ENCODE measurements at regions not wholly inside any gene's neighbourhood (a gene's known extent, or its start where the extent isn't known, plus 50 kb on each side); places are given as distances from the start of the nearest gene placed in this dataset.
"Not testable (repeated sequence)": the region's sequence is repeated elsewhere in the genome, so short reads cannot be mapped to it uniquely, and the experiment has no call there.

DNA sequence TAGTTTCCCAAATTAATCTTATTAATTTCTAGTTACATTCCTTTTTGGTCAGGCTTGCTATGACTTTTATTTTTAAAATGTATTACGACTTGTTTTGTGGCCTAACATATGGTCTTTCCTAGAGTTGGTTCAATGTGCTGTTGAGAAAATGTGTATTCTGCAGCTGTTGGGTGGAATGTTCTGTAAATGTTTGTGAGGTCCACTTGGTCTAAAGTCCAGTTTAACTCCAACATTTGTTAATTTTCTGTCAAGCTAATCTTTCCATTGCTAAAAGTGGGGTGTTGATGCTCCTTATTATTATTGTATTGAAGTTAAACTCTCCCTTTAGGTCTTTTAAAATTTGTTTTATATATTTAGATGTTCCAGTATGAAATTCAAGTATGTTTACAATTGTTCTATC, 1010.8 kb upstream of the EDIL3 start:
- peaks cover 0 to 5% of the 10 kb centered on the region in 2 donors for H3K9me3 ChIP-seq
- H3K27ac ChIP-seq: no peak overlapping the region
- no peak for DNase-seq (ENCODE audit: low spot score)
- no peaks in the 10 kb centered on the region for H3K27me3 ChIP-seq
- H3K4me1 ChIP-seq: no peaks in the 10 kb centered on the region
- no peaks in the 10 kb centered on the region for H3K36me3 ChIP-seq
- H3K4me3 ChIP-seq: no peak overlapping the region
- TF ChIP-seq, protein P1, sequence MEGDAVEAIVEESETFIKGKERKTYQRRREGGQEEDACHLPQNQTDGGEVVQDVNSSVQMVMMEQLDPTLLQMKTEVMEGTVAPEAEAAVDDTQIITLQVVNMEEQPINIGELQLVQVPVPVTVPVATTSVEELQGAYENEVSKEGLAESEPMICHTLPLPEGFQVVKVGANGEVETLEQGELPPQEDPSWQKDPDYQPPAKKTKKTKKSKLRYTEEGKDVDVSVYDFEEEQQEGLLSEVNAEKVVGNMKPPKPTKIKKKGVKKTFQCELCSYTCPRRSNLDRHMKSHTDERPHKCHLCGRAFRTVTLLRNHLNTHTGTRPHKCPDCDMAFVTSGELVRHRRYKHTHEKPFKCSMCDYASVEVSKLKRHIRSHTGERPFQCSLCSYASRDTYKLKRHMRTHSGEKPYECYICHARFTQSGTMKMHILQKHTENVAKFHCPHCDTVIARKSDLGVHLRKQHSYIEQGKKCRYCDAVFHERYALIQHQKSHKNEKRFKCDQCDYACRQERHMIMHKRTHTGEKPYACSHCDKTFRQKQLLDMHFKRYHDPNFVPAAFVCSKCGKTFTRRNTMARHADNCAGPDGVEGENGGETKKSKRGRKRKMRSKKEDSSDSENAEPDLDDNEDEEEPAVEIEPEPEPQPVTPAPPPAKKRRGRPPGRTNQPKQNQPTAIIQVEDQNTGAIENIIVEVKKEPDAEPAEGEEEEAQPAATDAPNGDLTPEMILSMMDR (IDR thresholded peaks at IDR 0.05): no peak

GRCh38 chr5:85397451-85397850, 1012.8 kb upstream of the EDIL3 start:
- Histone ChIP-seq H3K27ac (no peak overlapping the region), H3K4me3 (no peak overlapping the region), H3K36me3 (no peaks in the 10 kb centered on the region), H3K9me3 (peaks cover 0 to 5% of the 10 kb centered on the region in 2 donors), H3K27me3 (no peaks in the 10 kb centered on the region), H3K4me1 (no peaks in the 10 kb centered on the region)
- DNase-seq (ENCODE audit: low spot score): no peak
- TF ChIP-seq, protein P1 (IDR thresholded peaks at IDR 0.05): no peak

- Histone ChIP-seq H3K36me3 (no peaks in the 10 kb centered on the region), H3K27ac (no peak overlapping the region), H3K4me1 (no peaks in the 10 kb centered on the region), H3K27me3 (no peaks in the 10 kb centered on the region), H3K4me3 (no peak overlapping the region), H3K9me3 (no peaks in the 10 kb centered on the region)
- DNase-seq (ENCODE audit: low spot score): no peak
- TF ChIP-seq, protein P1 (IDR thresholded peaks at IDR 0.05): no peak
Observed at GRCh38 chr5:85428426-85428934, 1043.8 kb upstream of the EDIL3 start.

- H3K4me1 ChIP-seq; H3K4me3 ChIP-seq; H3K9me3 ChIP-seq; DNase-seq (ENCODE audit: low spot score); H3K27me3 ChIP-seq; H3K27ac ChIP-seq; H3K36me3 ChIP-seq: not testable (repeated sequence)
Observed at GRCh38 chr5:85431726-85432125, 1047.0 kb upstream of the EDIL3 start.

GRCh38 chr5:85441156-85441555, 1056.5 kb upstream of the EDIL3 start:
- no peak for DNase-seq (ENCODE audit: low spot score)
- H3K4me1 ChIP-seq: no peaks in the 10 kb centered on the region
- no peaks in the 10 kb centered on the region for H3K27me3 ChIP-seq
- H3K27ac ChIP-seq: no peak overlapping the region
- TF ChIP-seq, protein P1 (IDR thresholded peaks at IDR 0.05): no peak
- no peak overlapping the region for H3K4me3 ChIP-seq
- no peaks in the 10 kb centered on the region for H3K36me3 ChIP-seq
- H3K9me3 ChIP-seq: no peaks in the 10 kb centered on the region

GRCh38 chr5:85441853-85442252, 1057.2 kb upstream of the EDIL3 start:
- Histone ChIP-seq H3K27me3 (no peaks in the 10 kb centered on the region), H3K4me3 (no peak overlapping the region), H3K27ac (no peak overlapping the region), H3K4me1 (no peaks in the 10 kb centered on the region), H3K9me3 (no peaks in the 10 kb centered on the region), H3K36me3 (no peaks in the 10 kb centered on the region)
- DNase-seq (ENCODE audit: low spot score): no peak
- TF ChIP-seq, protein P1 (IDR thresholded peaks at IDR 0.05): no peak

All from right atrium auricular region (tissue), 2 donors.